HEK293T (cell line): ENCODE measurements at regions not wholly inside any gene's neighbourhood (a gene's known extent, or its start where the extent isn't known, plus 50 kb on each side); places are given as distances from the start of the nearest gene placed in this dataset.
"Not testable (repeated sequence)": the region's sequence is repeated elsewhere in the genome, so short reads cannot be mapped to it uniquely, and the experiment has no call there.

ENCODE experiments used
- CTCF ChIA-PET: fragments of 350-600 bp; formaldehyde crosslinking; extraction: SDS; loops from one replicate; lab custom pipeline; 2021; ENCODE audit warnings: antibody characterized with exemption, inconsistent platforms; lab: Yijun Ruan, JAX
- POLR2A ChIA-PET: fragments of 350-600 bp; formaldehyde crosslinking; extraction: SDS; loops from one replicate; lab custom pipeline; 2020; ENCODE audit warnings: antibody characterized with exemption, inconsistent platforms; lab: Yijun Ruan, JAX
- DNase-seq: peaks from one replicate; pipeline ENCODE4 v3.0.0; 2012; ENCODE audit warnings: mixed read lengths; ENCODE audit errors: extremely low spot score
- ARNT ChIP-seq: fragments of 450-650 bp; IDR thresholded peaks from 2 replicates; pipeline ENCODE4 v1.6.1; 2017; ENCODE audit warnings: mild to moderate bottlenecking
- BHLHE40 ChIP-seq: fragments of 450-650 bp; IDR thresholded peaks from 2 replicates; pipeline ENCODE4 v1.6.1; 2016; ENCODE audit warnings: mild to moderate bottlenecking, moderate library complexity, borderline replicate concordance
- CTBP1 ChIP-seq: fragments of 450-650 bp; IDR thresholded peaks from 2 replicates; pipeline ENCODE4 v1.6.1; 2016; ENCODE audit warnings: borderline replicate concordance
- ELF4 ChIP-seq: fragments of 450-650 bp; IDR thresholded peaks from 2 replicates; pipeline ENCODE4 v1.6.1; 2017; ENCODE audit warnings: antibody characterized with exemption
- FOXA1 ChIP-seq: fragments of 450-650 bp; IDR thresholded peaks from 2 replicates; pipeline ENCODE4 v1.6.1; 2016; ENCODE audit warnings: mild to moderate bottlenecking
- FOXK2 ChIP-seq: fragments of 450-650 bp; IDR thresholded peaks from 2 replicates; pipeline ENCODE4 v1.6.1; 2016; ENCODE audit warnings: mild to moderate bottlenecking
- FOXM1 ChIP-seq: fragments of 450-650 bp; IDR thresholded peaks from 2 replicates; pipeline ENCODE4 v1.6.1; 2017; ENCODE audit warnings: mild to moderate bottlenecking, borderline replicate concordance
- HDGF ChIP-seq: fragments of 450-650 bp; IDR thresholded peaks from 2 replicates; pipeline ENCODE4 v1.6.1; 2017; ENCODE audit warnings: antibody characterized with exemption, borderline replicate concordance
- L3MBTL2 ChIP-seq: fragments of 450-650 bp; conservative IDR thresholded peaks from 2 replicates; pipeline ENCODE4 v1.6.1; 2016; ENCODE audit warnings: mild to moderate bottlenecking
- LEF1 ChIP-seq: fragments of 450-650 bp; IDR thresholded peaks from 2 replicates; pipeline ENCODE4 v1.6.1; 2017; ENCODE audit warnings: mild to moderate bottlenecking, borderline replicate concordance
- NFRKB ChIP-seq: fragments of 450-650 bp; IDR thresholded peaks from 2 replicates; pipeline ENCODE4 v1.6.1; 2016; ENCODE audit warnings: mild to moderate bottlenecking, moderate library complexity
- SP1 ChIP-seq: fragments of 450-650 bp; IDR thresholded peaks from 2 replicates; pipeline ENCODE4 v1.6.1; 2017
- SUZ12 ChIP-seq: fragments of 450-650 bp; IDR thresholded peaks from 2 replicates; pipeline ENCODE4 v1.6.1; 2016; ENCODE audit warnings: mild to moderate bottlenecking
- TARDBP ChIP-seq: fragments of 450-650 bp; IDR thresholded peaks from 2 replicates; pipeline ENCODE4 v1.6.1; 2016
- ZNF384 ChIP-seq: fragments of 450-650 bp; IDR thresholded peaks from 2 replicates; pipeline ENCODE4 v1.6.1; 2016
- TF ChIP-seq, protein P1 (sequence below): fragments of 450-650 bp; IDR thresholded peaks from 2 replicates; pipeline ENCODE4 v1.6.1; 2016

DNA sequence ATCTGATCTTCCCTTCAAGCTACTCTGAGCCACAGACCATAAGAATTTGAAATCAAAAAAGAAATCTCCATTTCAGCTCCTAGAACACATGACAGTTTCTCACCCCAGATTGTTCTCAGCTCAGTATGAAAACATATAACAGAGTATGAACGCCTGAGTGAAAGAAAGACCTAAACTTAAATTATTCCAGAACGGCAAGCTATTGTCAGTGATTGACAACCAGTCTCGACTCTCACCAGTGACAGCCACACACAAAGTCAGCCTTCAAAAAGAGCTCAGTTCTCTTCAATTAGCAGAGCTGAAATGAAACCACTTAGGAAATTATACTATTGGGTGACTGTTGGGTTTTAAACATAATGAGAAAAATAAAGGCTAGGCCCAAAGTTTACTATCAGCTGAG lies 312.8 kb downstream of the OMA1 start:
- no peak for TF ChIP-seq LEF1
- no peak for TF ChIP-seq SUZ12
- TF ChIP-seq FOXM1: no peak
- CTCF ChIA-PET: interaction anchor here (0.7 kb wide), 1 partner anchor 250 kb away, joined by 5 read pairs; no protein-coding TSS in a partner anchor
- POLR2A ChIA-PET: no interaction called here

DNA sequence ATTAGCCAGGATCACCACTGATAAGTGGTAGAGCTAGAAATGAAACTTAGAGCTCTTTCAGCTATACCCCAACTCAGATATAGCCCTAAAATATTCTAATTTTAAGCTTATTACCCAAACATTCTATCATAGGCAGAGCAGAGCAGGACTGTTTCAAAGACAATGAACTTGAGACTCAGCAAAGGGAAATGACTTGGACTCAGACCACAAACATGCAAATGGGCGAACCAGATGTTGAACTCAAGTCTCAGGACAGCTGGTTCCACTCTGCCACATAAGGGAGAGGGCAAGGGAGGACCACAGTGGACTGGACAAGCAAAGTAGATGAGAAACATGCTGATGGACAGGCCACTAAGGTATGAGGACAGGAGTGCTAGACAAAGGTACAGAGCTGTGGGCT lies 315.3 kb downstream of the OMA1 start:
- DNase-seq: no peak
- CTCF ChIA-PET: no interaction called here
- POLR2A ChIA-PET: no interaction called here

More for the DNA sequence above, 312.8 kb downstream of the OMA1 start:
- DNase-seq: no peak

DNA sequence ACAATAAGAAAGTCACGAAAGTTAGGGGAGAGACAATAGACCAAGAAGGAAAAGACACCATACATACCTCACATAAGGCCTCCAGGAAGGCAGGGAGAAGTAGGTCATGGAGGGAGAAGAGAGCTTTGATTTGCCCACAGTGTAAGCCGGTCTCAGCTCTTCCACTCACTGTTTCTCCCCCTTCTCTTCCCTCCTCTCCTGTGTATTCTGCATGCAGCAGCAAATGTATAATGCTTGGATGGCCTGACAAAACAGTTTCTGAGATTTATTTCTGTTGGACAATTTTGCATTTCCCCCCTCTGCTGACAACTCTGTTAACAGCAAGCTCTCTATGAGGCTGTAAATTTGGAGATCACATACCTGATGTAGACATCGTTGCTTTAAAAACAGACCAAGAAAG lies 318.9 kb downstream of the OMA1 start:
- POLR2A ChIA-PET: no interaction called here
- no peak for DNase-seq
- TF ChIP-seq SUZ12 (no peak), FOXM1 (no peak), L3MBTL2 (no peak), ARNT (no peak), HDGF (no peak), ELF4 (no peak), FOXK2 (no peak), TARDBP (no peak), BHLHE40 (no peak), FOXA1 (no peak), SP1 (no peak), ZNF384 (no peak), LEF1 (no peak), CTBP1 (no peak), NFRKB (no peak)
- TF ChIP-seq, protein P1, sequence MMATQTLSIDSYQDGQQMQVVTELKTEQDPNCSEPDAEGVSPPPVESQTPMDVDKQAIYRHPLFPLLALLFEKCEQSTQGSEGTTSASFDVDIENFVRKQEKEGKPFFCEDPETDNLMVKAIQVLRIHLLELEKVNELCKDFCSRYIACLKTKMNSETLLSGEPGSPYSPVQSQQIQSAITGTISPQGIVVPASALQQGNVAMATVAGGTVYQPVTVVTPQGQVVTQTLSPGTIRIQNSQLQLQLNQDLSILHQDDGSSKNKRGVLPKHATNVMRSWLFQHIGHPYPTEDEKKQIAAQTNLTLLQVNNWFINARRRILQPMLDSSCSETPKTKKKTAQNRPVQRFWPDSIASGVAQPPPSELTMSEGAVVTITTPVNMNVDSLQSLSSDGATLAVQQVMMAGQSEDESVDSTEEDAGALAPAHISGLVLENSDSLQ: no peak
- CTCF ChIA-PET: no interaction called here

More for the DNA sequence above, 315.3 kb downstream of the OMA1 start:
- TF ChIP-seq L3MBTL2: no peak
- TF ChIP-seq FOXK2: no peak
- TF ChIP-seq LEF1: no peak
- no peak for TF ChIP-seq FOXA1
- no peak for TF ChIP-seq ELF4

DNA sequence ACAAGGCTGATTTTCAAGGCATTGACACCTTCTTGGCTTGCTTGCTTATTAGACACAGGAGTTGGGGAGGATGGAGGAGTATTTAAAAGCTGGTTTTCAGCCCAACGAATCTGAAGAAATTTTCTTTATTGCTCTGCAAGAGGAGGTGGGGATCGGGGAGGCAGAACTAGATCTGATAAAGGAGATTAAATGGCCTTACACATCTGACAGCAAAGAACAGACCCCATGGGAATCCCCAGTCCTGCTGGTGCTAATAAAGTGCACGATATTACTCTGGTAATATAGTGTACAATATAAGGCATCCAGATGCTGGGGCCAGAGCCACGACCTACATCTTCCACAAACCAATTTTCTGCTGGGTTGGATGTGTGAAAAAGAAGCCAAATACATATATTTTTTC lies 323.0 kb downstream of the OMA1 start:
- ChIA-PET CTCF (no interaction called here), POLR2A (no interaction called here)
- TF ChIP-seq ZNF384: no peak
- TF ChIP-seq ELF4: no peak
- TF ChIP-seq SP1: no peak
- TF ChIP-seq, protein P1: no peak
- TF ChIP-seq CTBP1: no peak
- TF ChIP-seq ARNT: no peak
- TF ChIP-seq FOXK2: no peak
- DNase-seq: no peak

DNA sequence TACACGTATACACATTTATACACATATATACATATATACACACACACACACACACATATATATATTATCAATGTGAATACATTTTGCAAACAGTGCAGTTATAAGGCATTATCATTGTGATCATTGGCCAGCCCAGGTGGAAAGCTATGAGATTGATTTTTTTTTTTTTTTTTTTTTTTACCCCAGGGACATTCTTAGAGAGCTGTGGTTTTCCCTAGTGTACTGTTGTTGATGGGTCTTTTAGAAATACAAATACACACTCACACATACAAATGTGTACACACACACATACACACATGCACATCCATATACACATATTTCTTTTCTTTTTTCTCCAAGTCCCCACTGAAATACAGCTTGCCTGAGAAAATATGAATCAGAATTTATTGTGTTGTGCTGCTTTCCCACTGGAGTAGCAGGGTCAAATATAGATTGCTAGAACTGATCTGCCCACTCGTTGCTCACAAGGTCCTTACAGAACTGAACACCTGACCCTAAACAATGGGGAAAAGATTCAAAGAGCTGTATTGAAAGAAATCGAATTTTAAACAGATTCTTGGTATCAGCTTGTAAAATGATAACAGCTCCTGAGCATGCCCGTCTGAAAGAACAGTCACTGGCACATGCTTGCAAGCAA lies 325.6 kb downstream of the OMA1 start:
- no peak for TF ChIP-seq SP1
- no peak for TF ChIP-seq FOXK2
- no peak for TF ChIP-seq ARNT
- no peak for TF ChIP-seq BHLHE40
- no peak for TF ChIP-seq L3MBTL2
- TF ChIP-seq TARDBP: no peak
- no peak for TF ChIP-seq FOXM1
- no peak for TF ChIP-seq LEF1
- TF ChIP-seq NFRKB: no peak
- TF ChIP-seq ZNF384: no peak
- TF ChIP-seq SUZ12: no peak
- TF ChIP-seq, protein P1: no peak
- TF ChIP-seq HDGF: no peak
- TF ChIP-seq FOXA1: no peak
- no peak for TF ChIP-seq ELF4
- TF ChIP-seq CTBP1: no peak
- CTCF ChIA-PET: no interaction called here
- POLR2A ChIA-PET: no interaction called here

DNA sequence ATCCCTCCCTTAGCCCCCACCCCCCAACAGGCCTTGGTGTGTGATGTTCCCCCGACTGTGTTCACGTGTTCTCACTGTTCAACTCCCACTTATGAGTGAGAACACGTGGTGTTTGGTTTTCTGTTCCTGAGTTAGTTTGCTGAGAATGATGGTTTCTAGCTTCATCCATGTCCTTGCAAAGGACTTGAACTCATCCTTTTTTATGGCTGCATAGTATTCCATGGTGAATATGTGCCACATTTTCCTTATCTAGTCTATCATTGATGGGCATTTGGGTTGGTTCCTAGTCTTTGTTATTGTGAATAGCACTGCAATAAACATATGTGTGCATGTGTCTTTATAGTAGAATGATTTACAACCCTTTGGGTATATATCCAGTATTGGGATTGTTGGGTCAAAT lies 330.4 kb downstream of the OMA1 start:
- POLR2A ChIA-PET, CTCF ChIA-PET, DNase-seq: not testable (repeated sequence)

More for the DNA sequence above, 325.6 kb downstream of the OMA1 start:
- no peak for DNase-seq

DNA sequence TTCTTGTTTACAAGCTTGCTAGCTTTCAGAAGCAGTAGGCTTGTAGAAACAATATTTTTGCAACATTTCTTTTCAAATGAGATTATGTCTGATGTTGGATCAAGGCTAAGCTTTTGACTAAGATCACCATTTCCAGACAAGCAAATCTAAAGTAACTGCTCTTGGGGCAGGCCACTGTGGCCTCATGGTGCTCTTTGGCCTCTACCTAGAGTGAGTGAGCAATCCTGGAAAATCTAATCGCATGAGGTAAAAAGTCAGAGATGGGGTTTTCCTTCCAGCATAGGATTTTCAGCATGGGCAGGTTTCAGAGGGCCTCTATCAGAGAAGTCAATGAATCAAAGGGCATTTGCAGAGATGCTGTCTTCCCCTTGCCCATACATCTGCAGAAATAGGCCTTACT lies 331.9 kb downstream of the OMA1 start:
- DNase-seq: no peak
- CTCF ChIA-PET: no interaction called here
- POLR2A ChIA-PET: no interaction called here
- no peak for TF ChIP-seq ELF4
- TF ChIP-seq, protein P1: no peak
- TF ChIP-seq CTBP1: no peak
- no peak for TF ChIP-seq HDGF
- no peak for TF ChIP-seq NFRKB
- TF ChIP-seq SUZ12: no peak
- TF ChIP-seq L3MBTL2: no peak
- TF ChIP-seq ARNT: no peak
- TF ChIP-seq ZNF384: no peak
- no peak for TF ChIP-seq SP1
- TF ChIP-seq LEF1: no peak
- no peak for TF ChIP-seq FOXM1
- TF ChIP-seq FOXA1: no peak
- no peak for TF ChIP-seq TARDBP
- TF ChIP-seq FOXK2: no peak
- no peak for TF ChIP-seq BHLHE40
